ENCODE measurements at regions not wholly inside any gene's neighbourhood (a gene's known extent, or its start where the extent isn't known, plus 50 kb on each side); places are given as distances from the start of the nearest gene placed in this dataset.

DNA sequence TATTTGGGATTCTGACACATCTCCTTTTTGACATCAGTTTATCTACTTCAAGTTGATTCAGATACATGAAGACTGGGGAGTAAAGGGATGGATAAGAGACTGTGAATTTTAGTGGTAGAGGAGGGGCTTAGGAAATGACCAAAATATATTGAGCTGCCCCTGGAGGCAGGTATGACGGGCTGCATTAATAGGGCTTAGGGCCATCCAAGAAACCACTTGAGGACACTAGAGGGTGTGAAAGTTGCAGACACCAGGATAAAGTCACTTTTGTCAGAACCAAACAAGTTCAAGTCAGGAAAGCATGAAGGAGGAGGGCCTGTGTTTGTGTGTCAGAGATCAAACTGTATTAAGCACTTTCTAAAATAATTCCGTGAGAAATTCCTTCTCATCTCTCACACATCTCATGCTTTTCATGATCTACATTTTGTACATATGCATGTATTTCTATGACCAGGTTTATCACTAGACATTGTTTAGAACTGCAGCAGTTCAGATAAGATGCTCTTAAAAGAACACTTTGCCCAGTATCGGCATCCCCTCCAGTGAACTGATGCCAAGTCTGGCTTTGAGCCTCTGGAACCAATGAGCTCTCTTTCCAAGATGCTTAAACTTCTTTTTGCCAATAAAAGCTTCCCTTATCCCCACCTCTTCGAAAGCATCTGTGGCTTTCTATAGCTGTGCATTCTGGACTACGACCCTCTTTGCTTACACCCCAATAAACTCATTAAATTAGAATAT lies 136.9 kb downstream of the SLC38A1 start:
- peak; percentile 19 for DNase-seq (ENCODE audit: low read depth)
- TF ChIP-seq, protein P1, sequence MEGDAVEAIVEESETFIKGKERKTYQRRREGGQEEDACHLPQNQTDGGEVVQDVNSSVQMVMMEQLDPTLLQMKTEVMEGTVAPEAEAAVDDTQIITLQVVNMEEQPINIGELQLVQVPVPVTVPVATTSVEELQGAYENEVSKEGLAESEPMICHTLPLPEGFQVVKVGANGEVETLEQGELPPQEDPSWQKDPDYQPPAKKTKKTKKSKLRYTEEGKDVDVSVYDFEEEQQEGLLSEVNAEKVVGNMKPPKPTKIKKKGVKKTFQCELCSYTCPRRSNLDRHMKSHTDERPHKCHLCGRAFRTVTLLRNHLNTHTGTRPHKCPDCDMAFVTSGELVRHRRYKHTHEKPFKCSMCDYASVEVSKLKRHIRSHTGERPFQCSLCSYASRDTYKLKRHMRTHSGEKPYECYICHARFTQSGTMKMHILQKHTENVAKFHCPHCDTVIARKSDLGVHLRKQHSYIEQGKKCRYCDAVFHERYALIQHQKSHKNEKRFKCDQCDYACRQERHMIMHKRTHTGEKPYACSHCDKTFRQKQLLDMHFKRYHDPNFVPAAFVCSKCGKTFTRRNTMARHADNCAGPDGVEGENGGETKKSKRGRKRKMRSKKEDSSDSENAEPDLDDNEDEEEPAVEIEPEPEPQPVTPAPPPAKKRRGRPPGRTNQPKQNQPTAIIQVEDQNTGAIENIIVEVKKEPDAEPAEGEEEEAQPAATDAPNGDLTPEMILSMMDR (IDR thresholded peaks at IDR 0.05; ENCODE audit: insufficient read depth, low read depth, low read length, missing control alignments), result no peak
- H3K4me3 ChIP-seq (ENCODE audit: low read depth, low read length), result no peak overlapping the region

- DNase-seq (ENCODE audit: low read depth), result no peak
- H3K4me3 ChIP-seq (ENCODE audit: low read depth, low read length), result no peak overlapping the region
- TF ChIP-seq, protein P1 (IDR thresholded peaks at IDR 0.05; ENCODE audit: insufficient read depth, low read depth, low read length, missing control alignments), result no peak
Observed at GRCh38 chr12:46127656-46128055, 137.3 kb upstream of the SCAF11 start.

GRCh38 chr12:46126050-46126727 lies 135.8 kb upstream of the SCAF11 start:
- TF ChIP-seq, protein P1 (IDR thresholded peaks at IDR 0.05; ENCODE audit: insufficient read depth, low read depth, low read length, missing control alignments), result no peak
- no peak overlapping the region for H3K4me3 ChIP-seq (ENCODE audit: low read depth, low read length)
- DNase-seq (ENCODE audit: low read depth), result no peak

- peak; percentile 80 for DNase-seq (ENCODE audit: low read depth)
- H3K4me3 ChIP-seq (ENCODE audit: low read depth, low read length), result no peak overlapping the region; the same call in 1 of the 2 replicates
- TF ChIP-seq, protein P1 (IDR thresholded peaks at IDR 0.05; ENCODE audit: insufficient read depth, low read depth, low read length, missing control alignments), result peak; percentile 59
Observed at GRCh38 chr12:46124848-46125619, 134.7 kb upstream of the SCAF11 start.

DNA sequence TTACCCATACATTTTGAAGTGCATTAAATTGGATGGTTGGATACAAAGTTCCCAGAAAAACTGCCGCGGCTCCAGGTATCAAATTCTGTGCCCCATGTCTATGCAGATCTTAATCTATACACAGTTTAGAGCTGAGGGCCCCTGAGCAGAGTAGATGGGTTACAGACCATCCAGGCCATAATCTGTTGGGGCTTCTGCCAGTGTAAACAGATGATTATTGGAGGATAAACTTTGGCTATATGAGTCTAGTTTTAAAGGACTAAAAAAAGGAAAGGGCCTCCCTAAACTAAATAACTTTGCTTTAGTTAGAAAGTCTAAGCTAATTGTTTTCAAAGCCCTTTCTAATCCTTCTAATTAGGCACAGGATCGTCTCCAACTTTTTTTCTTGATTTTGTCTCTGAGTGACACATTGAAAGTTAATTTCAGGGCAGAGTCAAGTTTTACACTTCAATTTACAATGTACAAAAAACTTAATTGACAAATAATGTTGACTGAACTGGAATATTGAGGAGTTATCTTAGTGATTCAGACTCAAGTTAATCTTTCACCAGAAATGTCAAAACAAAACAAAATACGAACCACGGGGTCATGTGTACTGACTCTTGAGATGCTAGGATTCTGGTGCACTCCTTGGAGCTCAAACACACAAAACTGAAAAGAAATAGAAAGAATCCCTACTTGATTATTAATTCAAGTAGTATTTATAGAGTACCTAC lies 133.9 kb upstream of the SCAF11 start:
- no peak overlapping the region for H3K4me3 ChIP-seq (ENCODE audit: low read depth, low read length)
- TF ChIP-seq, protein P1 (IDR thresholded peaks at IDR 0.05; ENCODE audit: insufficient read depth, low read depth, low read length, missing control alignments), result no peak
- no peak for DNase-seq (ENCODE audit: low read depth)

DNA sequence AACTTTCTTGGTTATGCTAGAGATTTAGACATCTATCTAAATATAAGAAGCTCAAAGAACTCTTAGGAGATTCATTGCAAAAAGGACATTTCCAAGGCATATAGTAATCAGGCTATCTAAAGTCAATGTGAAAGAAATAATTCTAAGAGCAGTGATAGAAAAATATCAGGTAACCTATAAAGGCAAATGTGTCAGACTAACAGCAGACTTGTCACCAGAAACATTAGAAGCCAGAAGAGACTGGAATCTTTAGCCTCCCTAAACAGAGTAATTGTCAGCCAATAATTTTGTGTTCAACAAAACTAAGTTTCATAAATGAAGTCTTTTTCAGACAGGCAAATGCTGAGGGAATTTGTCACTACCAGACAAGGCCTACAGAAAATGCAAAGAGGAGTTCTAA lies 122.0 kb upstream of the SCAF11 start:
- DNase-seq (ENCODE audit: low read depth), result no peak
- TF ChIP-seq, protein P1 (IDR thresholded peaks at IDR 0.05; ENCODE audit: insufficient read depth, low read depth, low read length, missing control alignments), result no peak

More for the DNA sequence above, 122.0 kb upstream of the SCAF11 start:
- no peak overlapping the region for H3K4me3 ChIP-seq (ENCODE audit: low read depth, low read length)
